ENCODE measurements at regions not wholly inside any gene's neighbourhood (a gene's known extent, or its start where the extent isn't known, plus 50 kb on each side); places are given as distances from the start of the nearest gene placed in this dataset.

- peak; percentile 50 for DNase-seq (ENCODE audit: extremely low read depth, low read depth, low spot score)
Measured at GRCh38 chr2:34096562-34097171, 497.6 kb upstream of the FAM98A start.

GRCh38 chr2:34093790-34094189 lies 494.7 kb upstream of the FAM98A start:
- DNase-seq (ENCODE audit: extremely low read depth, low read depth, low spot score), result no peak

GRCh38 chr2:34070196-34070595 lies 471.1 kb upstream of the FAM98A start:
- no peak for DNase-seq (ENCODE audit: extremely low read depth, low read depth, low spot score)

DNA sequence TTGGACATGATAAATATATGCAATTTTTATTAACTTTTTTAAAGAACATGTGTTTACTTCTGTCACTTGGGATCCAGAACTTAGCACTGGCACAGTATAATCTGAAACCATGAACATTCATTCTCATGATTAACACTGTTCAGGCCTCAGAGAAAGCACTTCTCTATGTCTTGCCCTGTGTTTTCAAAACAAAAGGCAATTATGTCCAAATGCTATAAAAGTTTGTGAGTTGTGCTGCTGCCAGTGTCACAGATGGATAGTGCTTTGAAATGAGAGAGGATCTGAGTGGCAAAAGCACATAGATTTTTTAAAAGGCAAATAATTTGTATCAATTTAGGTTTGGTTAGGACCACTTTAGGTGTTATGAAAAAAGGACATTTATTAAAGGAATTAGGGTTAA lies 470.5 kb upstream of the FAM98A start:
- DNase-seq (ENCODE audit: extremely low read depth, low read depth, low spot score), result no peak

GRCh38 chr2:34050413-34050812 lies 451.3 kb upstream of the FAM98A start:
- no peak for DNase-seq (ENCODE audit: extremely low read depth, low read depth, low spot score)

- DNase-seq (ENCODE audit: extremely low read depth, low read depth, low spot score), result no peak
Measured at GRCh38 chr2:34045101-34045655, 446.1 kb upstream of the FAM98A start.

GRCh38 chr2:34037886-34038285 lies 438.8 kb upstream of the FAM98A start:
- no peak for DNase-seq (ENCODE audit: extremely low read depth, low read depth, low spot score)

- no peak for DNase-seq (ENCODE audit: extremely low read depth, low read depth, low spot score)
Measured at GRCh38 chr2:34037157-34037556, 438.1 kb upstream of the FAM98A start.

DNA sequence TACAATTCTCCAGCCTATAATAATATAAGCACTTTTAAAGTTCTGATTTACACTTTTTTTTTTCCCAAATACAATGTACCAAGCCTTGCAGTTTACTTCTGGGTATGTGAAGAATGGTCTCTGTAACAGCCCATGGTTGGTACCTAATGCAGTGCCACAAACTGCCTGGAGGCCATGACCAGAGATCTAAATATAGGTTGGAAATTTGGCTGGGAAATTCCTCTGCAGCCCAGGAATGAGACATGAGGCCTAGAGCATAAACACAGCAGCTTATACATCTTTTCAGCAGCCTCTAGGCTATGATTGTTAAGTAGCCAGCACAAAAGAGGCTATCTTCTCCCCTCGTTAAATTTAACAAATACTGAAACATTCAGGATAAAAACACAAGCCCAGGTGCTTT lies 432.0 kb upstream of the FAM98A start:
- no peak for DNase-seq (ENCODE audit: extremely low read depth, low read depth, low spot score)

GRCh38 chr2:34030273-34030672 lies 431.2 kb upstream of the FAM98A start:
- DNase-seq (ENCODE audit: extremely low read depth, low read depth, low spot score), result no peak

DNA sequence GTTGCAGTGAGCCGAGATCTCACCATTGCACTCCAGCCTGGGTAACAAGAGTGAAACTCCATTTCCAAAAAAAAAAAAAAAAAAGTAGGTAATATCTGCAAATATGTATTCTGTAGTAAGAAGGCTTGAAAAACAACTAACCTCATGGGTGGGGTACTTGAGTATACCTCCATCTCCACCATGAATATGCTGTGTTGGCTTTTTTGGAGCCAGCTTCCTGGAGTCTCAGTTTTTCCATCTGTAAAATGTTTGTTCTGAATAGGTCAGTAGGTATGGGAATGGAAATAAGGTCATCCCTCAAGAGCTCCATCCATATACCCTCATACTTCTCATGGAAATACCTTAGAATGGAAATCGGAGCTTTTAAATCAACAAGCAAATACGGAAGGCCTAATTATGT lies 430.0 kb upstream of the FAM98A start:
- DNase-seq (ENCODE audit: extremely low read depth, low read depth, low spot score), result no peak

DNA sequence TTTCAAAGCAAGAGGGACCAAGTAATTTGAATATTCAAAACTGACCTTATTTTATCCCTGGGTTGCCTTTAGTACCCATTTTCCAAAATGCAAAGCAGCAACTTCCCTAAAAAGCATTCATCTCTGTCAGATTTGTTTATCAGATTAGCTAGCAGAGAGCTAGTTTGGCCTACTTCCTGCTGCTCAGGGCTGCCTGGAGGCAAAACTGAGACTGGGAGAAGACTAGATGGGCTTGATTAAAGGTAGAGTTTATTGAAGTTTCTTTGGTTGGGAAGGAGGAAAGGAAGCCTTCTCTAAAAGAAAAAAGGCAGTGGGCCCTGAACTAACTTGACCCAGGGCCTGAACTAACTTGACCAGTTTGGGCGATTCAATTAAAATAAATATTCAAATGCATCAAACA lies 426.1 kb upstream of the FAM98A start:
- DNase-seq (ENCODE audit: extremely low read depth, low read depth, low spot score), result no peak

- peak; percentile 5 for DNase-seq (ENCODE audit: extremely low read depth, low read depth, low spot score)
Measured at GRCh38 chr2:34012715-34013302, 413.7 kb upstream of the FAM98A start.

DNA sequence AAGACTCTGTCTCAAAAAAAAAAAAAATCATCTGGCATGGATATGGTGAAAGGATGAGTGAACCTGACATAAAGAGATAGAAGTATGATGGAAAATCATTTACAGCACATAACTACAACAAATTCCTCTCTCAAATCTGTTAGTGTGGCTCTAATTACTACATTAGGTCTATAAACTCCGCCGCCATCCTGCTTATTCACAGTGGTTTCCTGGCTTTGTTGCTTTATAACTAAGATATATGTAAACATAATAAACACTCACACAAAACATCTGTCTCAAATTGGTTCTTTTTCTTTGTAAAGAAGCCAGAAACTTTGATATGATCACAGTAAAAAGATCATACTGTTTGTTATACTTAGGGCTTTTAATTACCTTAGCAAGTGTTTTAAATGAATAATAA lies 412.6 kb upstream of the FAM98A start:
- no peak for DNase-seq (ENCODE audit: extremely low read depth, low read depth, low spot score)

DNA sequence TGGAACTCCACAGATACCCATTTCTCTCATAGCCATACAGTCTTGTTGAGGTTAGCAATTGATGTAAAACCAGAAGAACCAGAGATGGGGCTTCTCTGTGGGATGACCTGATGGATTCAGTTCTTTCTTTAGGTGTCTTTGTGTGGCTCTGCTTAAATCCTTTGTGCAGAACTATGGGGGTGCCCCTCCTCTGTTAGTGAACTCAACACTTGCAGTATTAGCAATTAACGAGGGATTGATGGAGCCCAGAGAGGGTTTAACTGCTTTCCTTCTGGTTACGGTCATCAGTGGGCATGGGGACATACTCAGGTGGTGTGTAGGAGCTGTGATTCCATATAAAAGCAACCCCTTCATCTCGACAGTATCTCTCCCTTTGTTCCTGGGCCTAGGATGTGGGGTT lies 406.8 kb upstream of the FAM98A start:
- DNase-seq (ENCODE audit: extremely low read depth, low read depth, low spot score), result no peak

DNA sequence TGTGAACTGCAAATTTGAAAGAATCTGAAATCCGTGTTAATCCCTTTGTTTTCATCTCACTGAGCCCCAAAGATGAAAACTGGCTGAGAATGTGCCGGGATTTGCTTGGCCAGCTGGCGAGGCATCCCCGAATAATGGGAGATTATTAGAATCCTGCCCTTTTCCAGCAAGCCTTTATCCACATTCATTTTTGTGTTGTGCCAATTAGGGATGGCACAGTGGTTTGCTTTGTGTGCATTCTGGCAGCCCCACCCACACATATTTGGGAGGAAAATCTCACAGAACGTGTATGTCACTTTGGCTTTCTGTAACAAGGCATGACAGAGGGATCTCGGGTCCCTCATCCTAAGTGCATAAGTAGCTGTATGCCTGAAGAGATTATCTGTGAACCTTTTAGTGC lies 405.8 kb upstream of the FAM98A start:
- no peak for DNase-seq (ENCODE audit: extremely low read depth, low read depth, low spot score)

GRCh38 chr2:34003795-34004194 lies 404.7 kb upstream of the FAM98A start:
- no peak for DNase-seq (ENCODE audit: extremely low read depth, low read depth, low spot score)

- DNase-seq (ENCODE audit: extremely low read depth, low read depth, low spot score), result no peak
Measured at GRCh38 chr2:34001557-34001956, 402.5 kb upstream of the FAM98A start.

- DNase-seq (ENCODE audit: extremely low read depth, low read depth, low spot score), result no peak
Measured at GRCh38 chr2:33984131-33984530, 385.0 kb upstream of the FAM98A start.

GRCh38 chr2:33978471-33978870 lies 379.4 kb upstream of the FAM98A start:
- DNase-seq (ENCODE audit: extremely low read depth, low read depth, low spot score), result no peak

GRCh38 chr2:33975498-33975897 lies 376.4 kb upstream of the FAM98A start:
- DNase-seq (ENCODE audit: extremely low read depth, low read depth, low spot score), result no peak

DNA sequence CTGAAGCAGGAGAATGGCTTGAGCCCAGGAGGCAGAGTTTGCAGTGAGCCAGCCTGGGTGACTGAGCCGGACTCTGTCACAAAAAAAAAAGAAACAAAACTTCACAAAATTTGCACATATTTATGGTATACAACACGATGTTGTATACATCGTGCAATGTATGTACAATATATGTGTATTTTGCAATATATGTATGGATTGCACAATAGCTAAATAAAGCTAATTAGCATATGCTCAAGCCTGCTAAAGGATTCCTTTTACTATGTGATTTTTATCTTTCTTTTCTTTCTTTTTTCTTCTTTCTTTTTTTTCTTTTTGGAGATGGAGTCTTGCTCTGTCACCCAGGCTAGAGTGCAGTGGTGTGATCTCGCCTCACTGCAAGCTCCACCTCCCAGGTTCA lies 368.0 kb upstream of the FAM98A start:
- DNase-seq (ENCODE audit: extremely low read depth, low read depth, low spot score), result no peak

DNA sequence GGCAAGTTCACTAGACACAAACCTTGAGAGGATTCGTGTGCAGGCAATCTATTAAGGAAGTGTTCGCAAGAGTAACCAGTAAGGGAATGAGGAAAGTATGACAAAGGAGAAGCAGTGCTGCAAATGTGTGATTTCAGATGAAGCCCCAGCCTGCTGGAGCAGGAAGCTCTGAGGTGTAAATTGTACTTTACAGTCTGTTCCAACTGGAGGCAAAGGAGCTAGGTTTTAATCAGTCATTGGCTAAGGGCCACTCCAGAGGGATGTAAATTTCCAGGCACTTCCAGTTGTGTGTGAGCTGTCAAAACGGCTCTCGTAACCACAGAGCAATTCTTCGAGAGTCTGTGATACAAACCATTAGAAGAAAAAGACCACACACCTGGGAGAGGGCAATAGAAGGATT lies 359.5 kb upstream of the FAM98A start:
- no peak for DNase-seq (ENCODE audit: extremely low read depth, low read depth, low spot score)

Data from glomerular endothelial cell (primary cell).